Psoas muscle (tissue), 7 donors: ENCODE measurements at regions not wholly inside any gene's neighbourhood (a gene's known extent, or its start where the extent isn't known, plus 50 kb on each side); places are given as distances from the start of the nearest gene placed in this dataset.

Experiments used
- ATAC-seq, 4 donors: fragments of 200-7000 bp; cut with Tn5 transposase; one replicate each; pipeline ENCODE4 v1.9.1; 2020; ENCODE audit warnings: moderate library complexity in 3 of 4, mild to moderate bottlenecking in 2 of 4
- DNase-seq, 2 donors: peaks; one replicate each; pipeline ENCODE4 v3.0.0-alpha.2; 2020
- H3K27ac ChIP-seq: fragments of 200-600 bp; one replicate; pipeline ENCODE4 v1.8.0; 2022
- H3K27me3 ChIP-seq, 3 donors: fragments of 200-600 bp in 1 of 3; one replicate each; pipeline versions ENCODE4 v1.6.1 to v1.8.0; 2013 to 2022; ENCODE audit warnings: low read length in 2 of 3, mild to moderate bottlenecking in 2 of 3, moderate library complexity in 1 of 3; ENCODE audit not compliant: insufficient read depth in 3 of 3
- H3K36me3 ChIP-seq, 2 donors: fragments of 200-600 bp in 1 of 2; one replicate each; pipeline versions ENCODE4 v1.6.1 to v1.8.0; 2013 to 2022; ENCODE audit warnings: low read depth in 1 of 2, mild to moderate bottlenecking in 1 of 2, moderate library complexity in 1 of 2; ENCODE audit not compliant: insufficient read depth in 1 of 2
- H3K4me1 ChIP-seq: fragments of 200-600 bp; one replicate; pipeline ENCODE4 v1.8.0; 2022
- H3K4me3 ChIP-seq: fragments of 200-600 bp; one replicate; pipeline ENCODE4 v1.8.0; 2022; ENCODE audit warnings: mild to moderate bottlenecking
- H3K9me3 ChIP-seq: fragments of 200-600 bp; one replicate; pipeline ENCODE4 v1.8.0; 2022
- CTCF ChIP-seq: fragments of 200-600 bp; IDR thresholded peaks from one replicate; pipeline ENCODE4 v1.8.0; 2022; ENCODE audit warnings: antibody characterized with exemption
- WGBS, 3 donors: extraction: QIAGEN DNeasy Blood & Tissue Kit; methylation state at CpG; one replicate each; pipeline versions ENCODE4 v1.1.6 to v1.1.7; 2013; 5-methylcytosine and 5-hydroxymethylcytosine counted together
- intact Hi-C, 2 donors: fragments of 100-400 bp; cut with DNase I; formaldehyde crosslinking; loops; one replicate each; pipeline versions ENCODE4 v1.11.0 to v1.14.2; 2022
- donor health status: healthy with polysubstance abuse.
- donor health status: DM: no; HTN: no; CAD: no; lungs with moderate emphysema.
- donor health status: Bipolar disorder and iron deficiency.
- donor health status: healthy.
- donor health status: DM: yes; HTN: yes; CAD: no.
- donor health status: DM: no; HTN: no; CAD: no.
- donor health status: DM: yes; HTN: yes; CAD: no.

GRCh38 chr5:152864991-152865390, 459.9 kb upstream of the NMUR2 start:
- no peak overlapping the region for H3K4me3 ChIP-seq
- ATAC-seq, result no peak
- no peaks in the 10 kb centered on the region for H3K27me3 ChIP-seq
- DNase-seq, result no peak
- no peak overlapping the region for H3K27ac ChIP-seq
- no peaks in the 10 kb centered on the region for H3K9me3 ChIP-seq
- TF ChIP-seq CTCF, result no peak
- no peaks in the 10 kb centered on the region for H3K36me3 ChIP-seq
- intact Hi-C loops, result no loop called here
- no peaks in the 10 kb centered on the region for H3K4me1 ChIP-seq

- TF ChIP-seq CTCF, result no peak
- intact Hi-C loops, result no loop called here
- no peak overlapping the region for H3K27ac ChIP-seq
- H3K4me3 ChIP-seq, result no peak overlapping the region
- ATAC-seq (no peak), DNase-seq (no peak)
- no peaks in the 10 kb centered on the region for H3K27me3 ChIP-seq
- no peaks in the 10 kb centered on the region for H3K4me1 ChIP-seq
- no peaks in the 10 kb centered on the region for H3K9me3 ChIP-seq
- no peaks in the 10 kb centered on the region for H3K36me3 ChIP-seq
- WGBS, 3 donors, result 86 to 89% (median 87%) methylated on average over 4 of the region's 4 CpGs
Measured at GRCh38 chr5:152869971-152870370, 464.9 kb upstream of the NMUR2 start.

- 52 to 55% (median 54%) methylated on average over 2 of the region's 2 CpGs for WGBS, 3 donors
- Histone ChIP-seq H3K9me3 (peaks cover 8% of the 10 kb centered on the region), H3K4me3 (no peak overlapping the region), H3K27ac (no peak overlapping the region), H3K36me3 (no peaks in the 10 kb centered on the region), H3K4me1 (no peaks in the 10 kb centered on the region), H3K27me3 (no peaks in the 10 kb centered on the region)
- ATAC-seq (no peak), DNase-seq (no peak)
- no peak for TF ChIP-seq CTCF
- intact Hi-C loops, result no loop called here
Measured at GRCh38 chr5:152882621-152883020, 477.5 kb upstream of the NMUR2 start.

- no peak for DNase-seq
- Histone ChIP-seq H3K27ac (no peak overlapping the region), H3K4me3 (no peak overlapping the region), H3K4me1 (no peaks in the 10 kb centered on the region), H3K9me3 (peaks cover 8% of the 10 kb centered on the region), H3K36me3 (no peaks in the 10 kb centered on the region), H3K27me3 (no peaks in the 10 kb centered on the region)
- TF ChIP-seq CTCF, result no peak
- intact Hi-C loops, result no loop called here
- WGBS, 3 donors, result 51 to 58% (median 54%) methylated on average over 3 of the region's 3 CpGs
- ATAC-seq, result no peak
Measured at GRCh38 chr5:152883066-152883775, 478.1 kb upstream of the NMUR2 start.

GRCh38 chr5:152884006-152884405, 478.9 kb upstream of the NMUR2 start:
- DNase-seq (no peak), ATAC-seq (no peak)
- TF ChIP-seq CTCF, result no peak
- H3K4me3 ChIP-seq, result no peak overlapping the region
- H3K36me3 ChIP-seq, result no peaks in the 10 kb centered on the region
- no peaks in the 10 kb centered on the region for H3K4me1 ChIP-seq
- no peaks in the 10 kb centered on the region for H3K27me3 ChIP-seq
- intact Hi-C loops, result no loop called here
- no peak overlapping the region for H3K27ac ChIP-seq
- peaks cover 8% of the 10 kb centered on the region for H3K9me3 ChIP-seq
